Gastroesophageal sphincter (tissue), 4 donors: ENCODE measurements at regions not wholly inside any gene's neighbourhood (a gene's known extent, or its start where the extent isn't known, plus 50 kb on each side); places are given as distances from the start of the nearest gene placed in this dataset.

Source experiments
- ATAC-seq: fragments of 150-250 bp; one replicate; pipeline ENCODE4 v1.9.1; 2016; ENCODE audit warnings: mild to moderate bottlenecking, moderate library complexity
- H3K27ac ChIP-seq, 4 donors: fragments of 200-600 bp; sonication (generic) in 3 of 4; 1 replicate in 3 of 4; 2 replicates in 1 of 4; pipeline ENCODE4 v1.5.1; 2016 to 2019
- H3K27me3 ChIP-seq: fragments of 200-600 bp; sonication (generic); one replicate; pipeline ENCODE4 v1.5.1; 2019
- H3K36me3 ChIP-seq, 2 donors: fragments of 200-600 bp; sonication (generic); one replicate each; pipeline ENCODE4 v1.5.1; 2019; ENCODE audit warnings: control low read depth in 1 of 2
- H3K4me1 ChIP-seq, 3 donors: fragments of 200-600 bp; sonication (generic); 1 replicate in 2 of 3; 2 replicates in 1 of 3; pipeline ENCODE4 v1.5.1; 2016 to 2019; ENCODE audit warnings: control low read depth in 2 of 3
- H3K4me3 ChIP-seq, 2 donors: fragments of 200-600 bp; sonication (generic); one replicate each; pipeline ENCODE4 v1.5.1; 2019; ENCODE audit warnings: mild to moderate bottlenecking in 1 of 2, moderate library complexity in 1 of 2
- H3K9me3 ChIP-seq, 3 donors: fragments of 200-600 bp; sonication (generic); one replicate each; pipeline ENCODE4 v1.5.1; 2017 to 2019; ENCODE audit warnings: control low read depth in 2 of 3
- EP300 ChIP-seq: sonication (generic); formaldehyde crosslinking; IDR thresholded peaks from one replicate; pipeline ENCODE4 v1.6.1; 2017; ENCODE audit warnings: antibody characterized with exemption, mild to moderate bottlenecking
- POLR2A ChIP-seq, 2 donors: fragments of 450-650 bp; IDR thresholded peaks; one replicate each; pipeline ENCODE4 v1.6.1; 2017; ENCODE audit warnings: antibody characterized with exemption in 2 of 2, mild to moderate bottlenecking in 2 of 2, moderate library complexity in 1 of 2
- POLR2AphosphoS5 ChIP-seq: sonication (generic); formaldehyde crosslinking; IDR thresholded peaks from one replicate; pipeline ENCODE4 v1.6.1; 2017; ENCODE audit warnings: antibody characterized with exemption
- WGBS, 2 donors: methylation state at CpG; one replicate each; pipeline ENCODE4 v1.1.5; 2018; ENCODE audit warnings: low coverage in 1 of 2; 5-methylcytosine and 5-hydroxymethylcytosine counted together
- TF ChIP-seq, protein P1 (sequence below), 4 experiments: fragments of 200-600 bp in 2 of 4; fragments of 450-650 bp in 2 of 4; sonication (generic) in 1 of 4; IDR thresholded peaks; one replicate each; pipeline ENCODE4 v1.5.1; 2017 to 2019; ENCODE audit warnings: antibody characterized with exemption in 4 of 4, mild to moderate bottlenecking in 2 of 4, moderate library complexity in 2 of 4

DNA sequence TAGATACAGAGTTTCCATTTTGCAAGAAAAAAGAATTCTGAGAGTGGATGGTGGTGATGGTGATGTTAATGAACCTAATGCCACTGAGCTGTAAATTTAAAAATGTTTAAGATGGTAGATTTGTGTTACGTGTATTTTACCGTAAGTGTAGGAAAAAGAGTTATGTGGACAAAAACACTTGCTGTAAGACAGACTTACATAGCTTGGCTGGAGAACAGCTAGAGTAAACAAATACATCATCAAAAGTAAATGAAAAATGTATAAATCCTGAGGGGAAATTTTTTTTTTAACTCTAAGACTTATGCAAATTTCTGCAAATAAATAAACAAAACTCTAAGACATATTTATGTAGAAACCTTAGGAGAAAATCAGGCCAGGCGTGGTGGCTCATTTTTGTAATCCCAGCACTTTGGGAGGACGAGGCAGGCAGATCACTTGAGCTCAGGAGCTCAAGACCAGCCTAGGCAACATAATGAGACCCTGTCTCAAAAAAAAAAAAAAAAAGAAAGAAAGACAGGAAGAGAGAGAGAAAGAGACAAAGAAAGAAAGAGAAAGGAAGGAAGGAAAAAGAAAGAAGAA, 66.2 kb upstream of the CDK13 start:
- H3K36me3 ChIP-seq: no peaks in the 10 kb centered on the region
- 75 to 82% methylated on average over 3 to 4 of the region's 4 CpGs for WGBS, 2 donors
- H3K27me3 ChIP-seq: no peaks in the 10 kb centered on the region
- no peak for ATAC-seq
- TF ChIP-seq, protein P1, sequence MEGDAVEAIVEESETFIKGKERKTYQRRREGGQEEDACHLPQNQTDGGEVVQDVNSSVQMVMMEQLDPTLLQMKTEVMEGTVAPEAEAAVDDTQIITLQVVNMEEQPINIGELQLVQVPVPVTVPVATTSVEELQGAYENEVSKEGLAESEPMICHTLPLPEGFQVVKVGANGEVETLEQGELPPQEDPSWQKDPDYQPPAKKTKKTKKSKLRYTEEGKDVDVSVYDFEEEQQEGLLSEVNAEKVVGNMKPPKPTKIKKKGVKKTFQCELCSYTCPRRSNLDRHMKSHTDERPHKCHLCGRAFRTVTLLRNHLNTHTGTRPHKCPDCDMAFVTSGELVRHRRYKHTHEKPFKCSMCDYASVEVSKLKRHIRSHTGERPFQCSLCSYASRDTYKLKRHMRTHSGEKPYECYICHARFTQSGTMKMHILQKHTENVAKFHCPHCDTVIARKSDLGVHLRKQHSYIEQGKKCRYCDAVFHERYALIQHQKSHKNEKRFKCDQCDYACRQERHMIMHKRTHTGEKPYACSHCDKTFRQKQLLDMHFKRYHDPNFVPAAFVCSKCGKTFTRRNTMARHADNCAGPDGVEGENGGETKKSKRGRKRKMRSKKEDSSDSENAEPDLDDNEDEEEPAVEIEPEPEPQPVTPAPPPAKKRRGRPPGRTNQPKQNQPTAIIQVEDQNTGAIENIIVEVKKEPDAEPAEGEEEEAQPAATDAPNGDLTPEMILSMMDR (IDR thresholded peaks at IDR 0.05): no peak
- TF ChIP-seq POLR2A (IDR thresholded peaks at IDR 0.05): no peak
- no peak for TF ChIP-seq POLR2AphosphoS5
- TF ChIP-seq EP300: no peak
- no peak overlapping the region for H3K4me3 ChIP-seq
- peaks cover 0 to 19% (median 0%) of the 10 kb centered on the region in 3 donors for H3K9me3 ChIP-seq
- no peak overlapping the region for H3K27ac ChIP-seq
- H3K4me1 ChIP-seq: no peaks in the 10 kb centered on the region

DNA sequence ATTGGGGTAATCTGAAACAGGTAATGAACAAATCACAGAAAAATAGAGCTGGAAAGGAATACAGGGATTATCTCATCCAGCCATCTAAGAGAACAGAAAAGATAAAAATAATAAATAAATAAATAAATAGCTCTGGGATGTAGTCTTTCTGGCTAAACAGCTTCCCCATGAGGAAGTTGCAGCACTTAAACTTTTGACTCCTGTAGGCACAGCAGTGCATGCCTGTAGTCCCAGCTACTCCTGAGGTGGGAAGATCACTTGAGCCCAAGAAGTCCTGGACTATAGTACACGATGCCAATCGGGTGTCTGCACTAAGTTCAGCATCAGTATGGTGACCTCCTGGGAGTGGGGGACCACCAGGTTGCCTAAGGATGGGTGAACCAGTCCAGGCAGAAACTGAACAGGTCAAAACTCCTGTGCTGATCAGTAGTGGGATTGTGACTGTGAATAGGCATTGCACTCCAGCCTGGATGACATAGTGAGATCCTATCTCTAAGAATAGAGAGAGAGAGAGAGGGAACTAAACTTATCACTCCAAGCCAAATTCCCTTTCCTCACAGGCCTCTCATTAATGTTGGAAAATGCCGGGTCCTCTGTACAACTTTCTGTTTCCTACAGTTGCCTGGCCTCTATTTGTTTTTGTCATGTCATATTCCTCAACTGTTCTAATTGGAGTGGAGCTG, 61.7 kb upstream of the CDK13 start:
- TF ChIP-seq POLR2AphosphoS5 (no peak), EP300 (no peak), POLR2A (IDR thresholded peaks at IDR 0.05) (no peak)
- TF ChIP-seq, protein P1 (IDR thresholded peaks at IDR 0.05): no peak
- Histone ChIP-seq H3K9me3 (no peaks in the 10 kb centered on the region), H3K4me3 (no peak overlapping the region), H3K27me3 (peaks cover 4% of the 10 kb centered on the region), H3K4me1 (no peaks in the 10 kb centered on the region), H3K36me3 (no peaks in the 10 kb centered on the region), H3K27ac (no peak overlapping the region)
- no peak for ATAC-seq
- 76 to 100% methylated on average over 1 to 2 of the region's 3 CpGs for WGBS, 2 donors

DNA sequence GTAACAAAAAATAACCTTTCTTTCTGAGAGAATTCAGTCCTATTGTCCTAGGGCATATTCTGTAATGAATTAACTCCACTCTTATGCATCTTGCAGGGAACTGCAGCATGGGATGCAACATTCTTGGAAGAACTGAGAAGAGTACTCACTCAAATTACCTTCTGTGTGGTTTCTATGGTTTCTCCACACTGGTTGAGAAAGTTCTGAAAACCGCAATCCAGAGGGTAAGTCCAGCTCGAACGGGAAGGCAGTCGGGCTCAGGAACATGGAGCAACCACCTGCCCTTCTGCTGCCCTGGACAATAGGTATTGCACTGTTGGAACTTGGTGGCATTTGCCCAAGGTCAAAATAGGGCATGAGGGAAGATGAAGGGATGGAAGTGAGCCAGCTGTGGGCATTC, 59.6 kb upstream of the CDK13 start:
- Histone ChIP-seq H3K36me3 (no peaks in the 10 kb centered on the region), H3K27me3 (peaks cover 4% of the 10 kb centered on the region), H3K27ac (no peak overlapping the region), H3K4me1 (no peaks in the 10 kb centered on the region), H3K9me3 (no peaks in the 10 kb centered on the region), H3K4me3 (no peak overlapping the region)
- no peak for TF ChIP-seq POLR2A (IDR thresholded peaks at IDR 0.05)
- TF ChIP-seq, protein P1 (IDR thresholded peaks at IDR 0.05): no peak
- TF ChIP-seq POLR2AphosphoS5: no peak
- TF ChIP-seq EP300: no peak
- no peak for ATAC-seq
- 60% methylated on average over 1 of the region's 4 CpGs; no CpG with 5 or more reads in 1 of the 2 donors for WGBS, 2 donors

DNA sequence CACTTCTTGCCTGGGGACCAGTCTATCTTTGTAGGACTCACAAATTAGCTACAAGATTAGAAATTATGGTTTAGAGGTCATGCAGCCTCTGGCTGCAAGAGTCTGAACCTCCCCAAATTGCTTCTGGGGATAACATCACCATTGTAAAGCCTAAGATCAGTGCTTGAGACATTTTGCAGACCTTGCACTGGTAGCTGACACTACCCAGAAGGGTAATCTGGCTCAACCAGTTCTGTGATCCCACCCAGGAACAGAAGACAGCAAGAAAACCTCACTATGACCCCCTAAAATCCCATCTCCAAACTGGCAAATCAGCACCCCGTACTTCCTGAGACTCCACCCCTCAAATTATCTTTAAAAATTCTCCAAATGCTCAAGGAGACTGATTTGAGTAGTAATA, 58.2 kb upstream of the CDK13 start:
- Histone ChIP-seq H3K27me3 (peaks cover 4% of the 10 kb centered on the region), H3K4me1 (peaks cover 0 to 6% (median 0%) of the 10 kb centered on the region in 3 donors), H3K27ac (no peak overlapping the region), H3K9me3 (no peaks in the 10 kb centered on the region), H3K36me3 (no peaks in the 10 kb centered on the region), H3K4me3 (no peak overlapping the region)
- ATAC-seq: no peak
- TF ChIP-seq, protein P1 (IDR thresholded peaks at IDR 0.05): no peak
- no peak for TF ChIP-seq POLR2AphosphoS5
- TF ChIP-seq POLR2A (IDR thresholded peaks at IDR 0.05): no peak
- no peak for TF ChIP-seq EP300
- WGBS, 2 donors: 50 to 63% methylated on average over 1 of the region's 1 CpG

DNA sequence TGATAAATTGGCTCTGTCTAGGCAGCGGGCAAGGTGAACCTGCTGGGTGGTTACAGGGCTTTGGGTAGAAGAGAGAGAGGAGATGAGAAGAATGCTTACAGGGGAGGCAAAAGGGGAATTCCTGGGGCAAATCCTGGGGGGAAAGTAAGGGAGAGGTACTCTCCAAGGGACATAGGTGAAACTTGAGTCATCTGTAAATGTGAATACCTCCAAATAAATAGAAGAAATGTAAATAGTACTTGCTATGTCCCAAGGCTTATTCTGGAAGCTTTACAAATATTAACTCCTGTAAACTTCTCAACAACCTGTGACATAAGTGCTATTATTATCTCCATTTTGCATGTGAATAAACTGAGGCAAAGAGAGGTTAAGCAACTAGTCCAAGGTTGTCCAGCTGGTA, 57.7 kb upstream of the CDK13 start:
- no peaks in the 10 kb centered on the region for H3K36me3 ChIP-seq
- 83% methylated on average over 1 of the region's 1 CpG; no CpG with 5 or more reads in 1 of the 2 donors for WGBS, 2 donors
- no peak for TF ChIP-seq EP300
- TF ChIP-seq POLR2A (IDR thresholded peaks at IDR 0.05): no peak

More for the DNA sequence above, 57.7 kb upstream of the CDK13 start:
- no peak overlapping the region for H3K27ac ChIP-seq
- no peak overlapping the region for H3K4me3 ChIP-seq
- H3K27me3 ChIP-seq: peaks cover 4% of the 10 kb centered on the region
- peaks cover 0 to 6% (median 0%) of the 10 kb centered on the region in 3 donors for H3K4me1 ChIP-seq
- no peak for ATAC-seq
- no peaks in the 10 kb centered on the region for H3K9me3 ChIP-seq
